CD4-positive, alpha-beta T cell treated with Interleukin-4 for 4 hours (primary cell): ENCODE measurements at regions not wholly inside any gene's neighbourhood (a gene's known extent, or its start where the extent isn't known, plus 50 kb on each side); places are given as distances from the start of the nearest gene placed in this dataset.

ENCODE experiments used
- DNase-seq: peaks from one replicate; pipeline ENCODE4 v3.0.0-alpha.2; 2020

DNA sequence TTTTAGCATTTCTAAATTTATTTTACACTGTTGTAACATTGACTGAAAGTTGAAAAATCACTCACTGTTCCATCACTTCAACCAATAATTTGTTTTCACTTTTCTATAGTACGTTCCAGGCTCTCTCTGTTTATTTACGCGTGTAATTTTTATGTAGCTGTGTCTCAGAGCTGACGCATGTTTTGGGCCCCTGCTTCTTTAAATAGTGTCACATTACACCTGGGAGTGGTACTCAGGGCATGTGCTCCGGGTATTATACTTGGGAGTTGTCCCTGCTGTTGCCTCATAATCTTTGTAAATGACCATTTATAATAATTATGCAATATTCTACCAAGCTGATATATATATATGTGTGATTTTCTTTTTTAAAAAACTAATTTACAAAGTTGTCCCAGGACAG, 132.8 kb upstream of the CPM start:
- DNase-seq = no peak

DNA sequence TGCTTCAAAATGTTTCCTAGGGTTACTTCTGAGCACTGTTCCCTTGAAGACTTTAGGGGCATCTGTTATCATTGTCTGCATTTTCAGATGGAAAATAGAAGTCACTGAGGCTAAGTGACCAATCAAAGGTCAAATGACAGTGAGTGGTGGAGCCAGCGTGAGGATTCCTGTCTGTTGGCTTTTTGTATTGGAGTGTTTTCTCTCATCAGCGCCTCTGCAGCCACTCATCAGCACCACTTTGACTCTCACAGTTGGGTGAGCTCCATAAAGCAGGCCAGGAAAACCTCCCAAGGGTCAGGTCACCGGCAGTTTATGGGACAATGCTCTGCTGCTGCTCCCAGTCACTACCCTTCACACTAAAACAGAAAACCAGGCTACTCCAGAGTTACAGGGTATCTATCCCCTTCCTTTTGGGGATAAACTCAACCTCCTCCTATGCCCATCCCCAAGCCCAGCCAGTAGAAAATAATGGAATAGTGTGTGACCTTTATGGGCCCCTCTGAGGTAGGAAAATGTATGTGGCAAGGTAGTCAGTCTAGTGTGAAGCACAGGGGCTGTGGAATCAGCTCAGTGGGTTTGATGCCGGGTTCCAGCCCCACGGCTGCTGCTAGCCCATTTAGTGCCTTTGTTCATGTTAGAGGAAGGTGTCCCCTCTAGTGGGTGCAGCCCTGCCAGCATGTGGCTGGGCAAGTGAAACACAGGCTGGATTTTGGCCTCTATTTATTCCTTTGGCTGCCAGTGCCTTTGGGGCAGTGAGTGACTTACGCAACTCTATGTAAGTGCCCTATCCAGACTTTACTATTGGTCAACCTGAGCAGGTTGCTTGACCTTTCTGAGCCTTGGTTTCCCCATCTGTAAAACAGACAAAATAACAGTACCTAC, 133.8 kb upstream of the CPM start:
- DNase-seq = no peak

DNA sequence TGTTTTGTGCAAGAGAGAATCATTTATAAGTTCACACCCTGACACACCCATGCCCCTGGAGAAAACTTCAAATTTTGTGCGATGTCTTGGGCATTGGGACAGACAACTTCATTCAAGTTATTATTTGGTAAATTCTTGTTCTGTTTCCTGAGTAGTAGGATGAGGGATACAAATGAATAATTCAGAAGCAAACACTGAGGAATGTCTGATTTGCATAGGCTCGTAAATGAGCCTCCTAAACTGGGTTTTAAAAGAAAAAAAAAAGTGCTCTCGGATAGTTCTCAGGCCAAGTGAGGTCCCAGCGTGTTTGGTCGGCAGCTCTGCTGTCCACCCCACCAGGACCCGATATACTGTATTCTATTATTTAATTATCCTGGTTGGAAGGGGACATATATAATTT, 134.7 kb upstream of the CPM start:
- DNase-seq = no peak

DNA sequence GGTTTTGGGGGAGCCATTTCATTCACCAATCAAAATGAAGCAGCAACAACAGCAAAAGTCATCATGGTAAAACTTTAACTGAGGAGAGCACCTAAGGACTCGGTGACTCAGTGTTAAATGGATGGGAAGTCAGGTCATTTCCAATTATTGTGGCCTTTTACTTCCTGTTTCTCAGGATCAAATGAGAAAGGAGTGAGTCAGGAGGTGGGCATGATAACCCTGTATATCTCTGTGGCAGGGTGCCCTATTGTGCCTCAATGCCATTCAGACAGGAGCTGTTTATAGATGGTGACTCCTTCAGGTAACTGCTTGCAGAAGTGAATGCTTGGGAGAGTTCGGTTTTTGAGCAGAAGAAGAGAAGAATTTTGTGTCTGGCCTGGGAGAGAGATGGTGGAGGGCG, 135.5 kb upstream of the CPM start:
- no peak for DNase-seq

DNA sequence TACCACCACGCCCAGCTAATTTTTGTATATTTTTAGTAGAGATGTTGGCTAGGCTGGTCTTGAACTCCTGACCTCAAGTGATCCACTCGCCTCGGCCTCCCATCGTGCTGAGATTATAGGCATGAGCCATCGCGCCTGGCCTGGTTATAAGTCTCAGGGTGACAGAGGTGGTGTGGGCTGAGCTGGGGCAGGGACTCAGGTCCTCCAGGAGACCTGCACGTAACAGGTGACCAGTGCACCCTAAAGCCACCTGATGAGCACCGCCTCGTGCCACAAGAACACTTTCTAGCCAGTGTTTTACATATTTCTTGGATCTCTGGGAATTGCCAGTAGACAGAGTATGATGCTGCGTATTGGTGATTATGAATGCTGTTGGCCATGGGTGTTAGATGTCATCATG, 136.5 kb upstream of the CPM start:
- DNase-seq = no peak

DNA sequence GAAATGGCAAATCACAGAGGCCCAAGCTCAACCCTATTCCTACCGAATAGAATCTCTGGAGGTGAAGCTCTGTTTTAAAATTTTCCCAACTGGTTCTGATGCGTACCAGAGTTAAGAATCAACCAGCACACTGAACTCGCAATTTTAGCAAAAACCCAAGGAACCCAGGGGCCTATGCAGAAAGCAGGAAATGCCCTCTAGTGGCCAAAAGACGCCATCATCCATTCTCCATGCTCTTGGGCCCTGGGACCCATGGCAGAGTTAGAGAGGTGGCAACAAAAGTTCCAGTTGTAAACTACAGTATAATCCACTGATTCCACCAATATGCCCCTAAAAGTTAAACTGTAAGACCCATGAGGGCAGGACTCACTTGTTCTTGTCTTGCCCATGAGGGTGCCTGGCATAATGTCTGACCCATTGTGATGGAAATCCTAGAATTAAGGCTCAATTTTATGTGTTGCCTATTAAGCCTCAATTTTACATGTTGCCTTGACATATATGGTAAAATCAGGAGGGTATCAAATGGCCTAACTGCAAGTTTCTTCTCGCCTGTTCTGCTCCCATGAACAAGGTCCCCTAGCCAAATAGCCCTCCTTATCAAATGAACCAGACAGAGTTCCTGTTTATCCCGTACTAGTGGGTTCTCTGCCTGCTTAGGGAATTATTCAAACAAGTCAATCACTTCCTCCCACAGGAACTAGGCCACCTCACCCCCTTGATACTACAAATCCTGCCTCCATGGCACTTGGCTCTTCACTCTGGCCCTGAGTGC, 137.5 kb upstream of the CPM start:
- peak; percentile 45 for DNase-seq

DNA sequence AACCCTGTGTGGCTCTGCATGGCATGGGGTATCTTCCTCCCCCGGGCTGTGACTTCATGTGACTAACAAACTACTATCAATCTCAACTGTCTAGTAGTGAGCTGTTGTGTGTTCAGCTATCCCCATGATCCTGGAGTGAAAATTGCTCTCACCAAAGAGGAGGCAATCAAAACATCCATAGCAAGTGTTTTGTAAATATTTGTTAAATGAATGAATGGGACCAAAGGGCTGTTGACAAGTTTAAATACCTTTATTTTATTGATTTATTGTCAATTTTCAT, 138.1 kb upstream of the CPM start:
- DNase-seq = no peak

DNA sequence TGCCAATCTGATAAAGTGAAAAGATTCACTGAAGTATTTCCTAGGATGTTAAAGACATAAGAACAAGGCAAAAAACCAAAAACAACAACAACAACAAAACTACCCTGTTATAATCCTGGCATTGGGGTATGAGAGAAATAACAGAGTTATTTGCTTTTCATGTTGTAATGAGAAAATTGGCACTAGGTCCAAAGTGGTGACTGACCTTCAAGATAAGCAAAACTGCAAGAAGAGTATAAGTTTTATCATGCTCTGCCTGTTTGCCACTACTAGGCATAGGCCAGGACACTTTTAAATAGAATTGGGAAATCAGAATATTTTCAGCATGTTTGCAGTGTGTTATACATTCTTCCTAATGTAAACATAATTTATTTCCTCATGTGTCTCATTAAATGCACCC, 140.1 kb upstream of the CPM start:
- DNase-seq = no peak

DNA sequence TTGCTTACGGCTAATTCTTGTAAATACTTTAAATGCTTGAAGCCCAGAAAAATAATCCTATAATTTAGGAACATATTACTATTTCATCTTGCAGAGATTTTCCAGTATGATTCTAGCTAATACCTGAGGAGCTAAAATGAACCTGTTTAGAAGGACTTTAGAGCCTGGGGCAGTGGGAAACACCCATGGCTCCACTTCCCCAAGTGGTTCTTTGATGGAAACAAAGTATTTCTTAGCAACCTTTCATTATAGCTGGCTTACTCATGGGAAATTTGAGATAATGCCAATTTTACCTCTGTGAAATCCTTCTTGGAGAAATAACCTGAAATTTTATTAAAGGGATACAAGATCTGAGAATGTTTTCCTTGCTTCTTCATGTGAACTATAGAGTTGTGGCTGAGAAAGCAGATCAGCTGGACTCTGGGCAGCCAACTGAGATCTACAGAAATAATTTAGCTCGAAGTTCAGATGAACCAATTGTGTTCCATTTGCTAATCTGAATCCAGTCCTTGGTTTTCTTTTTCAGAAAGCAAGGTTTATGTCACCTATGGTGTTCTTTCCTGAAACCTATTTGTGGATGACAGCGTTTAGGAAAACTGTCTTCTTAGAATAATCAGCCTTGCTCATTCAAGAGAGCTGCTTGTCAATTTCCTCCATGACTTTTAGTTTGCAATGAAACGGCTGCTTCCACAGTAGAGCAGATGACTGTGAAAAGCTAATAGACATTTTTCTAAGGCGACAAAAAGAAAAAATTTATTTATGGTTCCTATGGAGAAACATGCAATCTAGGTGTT, 141.8 kb upstream of the CPM start:
- no peak for DNase-seq

DNA sequence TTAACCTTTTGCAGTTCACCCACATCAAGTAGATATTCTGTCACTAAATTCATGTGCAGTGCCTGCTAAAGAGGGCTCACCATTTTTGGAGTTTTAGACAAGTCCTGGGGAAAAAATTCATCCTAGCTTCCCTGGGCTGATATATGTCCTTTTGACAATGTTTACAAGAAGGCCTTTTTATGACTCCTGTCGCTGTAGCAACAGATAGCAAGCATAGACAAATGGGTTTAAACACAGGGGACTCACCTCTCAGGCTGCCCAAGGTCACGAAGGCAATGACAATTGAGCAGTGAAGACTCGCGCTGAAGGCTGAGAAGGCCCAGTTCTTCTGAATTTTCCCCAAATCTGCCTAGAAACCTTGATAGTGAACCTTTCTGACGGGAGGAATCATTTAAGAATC, 150.7 kb upstream of the CPM start:
- no peak for DNase-seq

DNA sequence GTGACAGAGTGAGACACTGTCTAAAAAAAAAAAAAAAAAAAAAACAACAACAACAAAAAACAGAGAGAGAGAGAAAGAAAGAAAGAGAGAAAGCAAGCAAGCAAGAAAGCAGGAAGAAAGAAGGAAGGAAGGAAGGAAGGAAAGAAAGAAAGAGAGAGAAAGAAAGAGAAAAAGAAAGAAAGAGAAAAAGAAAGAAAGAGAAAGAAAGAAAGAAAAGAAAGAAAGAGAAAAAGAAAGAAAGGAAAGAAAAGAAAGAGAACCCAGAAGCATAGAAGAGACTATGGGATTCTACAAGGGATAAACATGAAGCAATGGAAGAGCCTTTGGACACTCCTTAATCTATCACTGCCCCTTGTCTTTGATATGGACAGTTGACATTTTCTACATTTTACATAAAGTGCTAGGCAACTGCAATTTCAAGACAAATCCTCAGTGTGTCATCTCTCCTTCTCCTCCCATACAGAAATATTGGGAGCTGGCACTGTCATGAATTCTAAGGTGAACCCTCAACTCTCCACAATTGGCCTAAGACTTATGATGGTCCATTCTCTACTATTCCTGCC, 151.9 kb upstream of the CPM start:
- DNase-seq = no peak

DNA sequence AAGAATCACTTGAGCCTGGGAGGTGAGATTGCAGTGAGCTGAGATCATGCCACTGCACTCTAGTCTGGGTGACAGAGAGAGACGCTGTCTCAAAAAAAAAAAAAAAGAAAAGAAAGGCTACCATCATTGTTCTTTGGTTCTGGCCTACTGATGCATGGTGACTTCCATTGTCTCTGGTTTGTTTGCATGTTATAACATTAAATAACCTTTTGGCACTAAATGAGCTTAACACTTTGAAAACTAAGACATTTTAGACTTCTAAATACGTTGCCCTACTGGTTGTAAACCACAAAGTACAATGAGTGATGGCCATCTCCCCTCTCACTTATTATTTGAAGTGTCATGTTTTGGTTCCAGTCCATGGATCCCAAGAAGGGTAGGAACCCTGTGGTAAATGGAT, 152.9 kb upstream of the CPM start:
- DNase-seq = no peak

DNA sequence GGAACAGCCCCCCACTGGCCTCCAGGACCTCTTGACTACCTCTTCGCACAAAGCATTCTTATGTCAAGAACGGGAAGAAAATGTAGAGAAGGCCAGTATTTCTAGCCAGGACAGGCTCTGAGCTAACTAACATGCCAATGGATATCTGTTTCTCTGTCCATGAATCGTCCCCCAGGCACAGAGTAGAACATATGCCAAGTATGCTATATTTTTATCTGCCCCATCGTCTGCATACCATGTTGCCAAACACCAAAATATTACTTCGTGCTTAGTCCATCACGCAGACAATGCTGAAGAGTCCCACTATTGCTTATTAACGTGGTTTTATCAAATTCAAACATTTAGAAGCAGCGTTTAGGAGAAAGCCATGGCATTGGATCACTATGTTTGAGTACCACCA, 151.4 kb upstream of the CPSF6 start:
- no peak for DNase-seq

DNA sequence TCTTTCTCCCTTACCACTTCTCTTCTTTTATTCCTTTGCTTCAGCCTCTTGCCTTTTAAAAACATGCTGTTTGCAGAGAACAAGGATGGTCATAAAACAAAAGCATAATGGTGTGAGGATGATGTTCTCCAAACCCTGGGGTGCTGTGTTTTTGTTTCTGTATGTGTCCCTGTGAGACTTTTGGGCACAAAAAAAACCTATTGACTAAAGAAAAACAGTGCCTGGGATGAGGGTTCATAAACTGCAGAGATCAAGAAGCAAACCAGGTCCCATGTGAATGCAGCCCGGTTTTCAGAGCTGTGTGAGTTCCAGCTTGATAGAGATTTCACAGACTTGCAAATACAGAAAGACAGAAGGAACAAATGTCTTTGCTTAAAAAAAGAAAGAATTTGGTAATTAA, 148.6 kb upstream of the CPSF6 start:
- DNase-seq = no peak

DNA sequence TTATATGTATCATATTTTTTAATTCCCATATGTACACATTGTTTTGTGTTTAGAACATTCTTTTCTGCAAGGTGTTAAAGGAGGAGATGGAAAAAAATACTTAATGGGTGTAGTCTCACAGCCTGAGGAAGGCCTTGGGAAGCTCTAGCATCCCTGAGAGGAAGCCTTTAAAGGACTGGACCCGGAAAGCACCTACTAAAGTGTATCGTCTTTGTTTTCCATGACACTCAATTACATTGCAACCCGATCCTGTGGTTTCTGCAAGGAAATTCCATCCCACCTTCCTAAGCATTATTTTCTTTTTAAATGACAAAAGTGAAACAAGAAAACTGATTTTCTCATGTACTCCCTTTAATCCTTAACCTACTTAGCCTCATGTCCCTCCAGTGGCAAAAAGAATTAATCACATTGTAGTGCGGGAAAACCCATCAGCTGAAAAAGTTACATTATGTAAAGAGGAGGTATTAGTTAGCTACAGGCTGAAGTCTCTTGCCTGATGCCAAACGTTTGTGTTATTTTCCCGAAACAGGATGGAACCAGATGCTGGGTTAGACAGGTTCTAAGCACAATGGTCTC, 147.8 kb upstream of the CPSF6 start:
- no peak for DNase-seq

DNA sequence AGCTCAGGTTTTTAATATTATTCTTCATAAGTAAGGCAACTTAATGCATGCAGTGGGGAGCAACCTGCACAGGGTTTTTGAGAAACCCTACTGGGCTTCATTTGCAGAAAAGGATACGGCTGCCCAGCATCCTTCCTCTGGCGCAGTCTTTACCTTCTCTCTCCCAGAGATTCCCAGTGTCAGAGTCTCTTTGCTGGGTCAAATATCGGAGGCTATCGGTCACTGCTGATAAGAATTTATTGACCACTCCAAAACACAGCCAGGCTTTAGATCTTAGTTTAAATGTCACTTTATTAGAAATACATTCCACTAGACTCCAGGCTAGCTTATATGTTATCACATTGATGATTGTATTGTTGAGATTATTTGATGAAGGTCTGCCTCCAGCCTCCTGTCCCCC, 147.2 kb upstream of the CPSF6 start:
- no peak for DNase-seq

DNA sequence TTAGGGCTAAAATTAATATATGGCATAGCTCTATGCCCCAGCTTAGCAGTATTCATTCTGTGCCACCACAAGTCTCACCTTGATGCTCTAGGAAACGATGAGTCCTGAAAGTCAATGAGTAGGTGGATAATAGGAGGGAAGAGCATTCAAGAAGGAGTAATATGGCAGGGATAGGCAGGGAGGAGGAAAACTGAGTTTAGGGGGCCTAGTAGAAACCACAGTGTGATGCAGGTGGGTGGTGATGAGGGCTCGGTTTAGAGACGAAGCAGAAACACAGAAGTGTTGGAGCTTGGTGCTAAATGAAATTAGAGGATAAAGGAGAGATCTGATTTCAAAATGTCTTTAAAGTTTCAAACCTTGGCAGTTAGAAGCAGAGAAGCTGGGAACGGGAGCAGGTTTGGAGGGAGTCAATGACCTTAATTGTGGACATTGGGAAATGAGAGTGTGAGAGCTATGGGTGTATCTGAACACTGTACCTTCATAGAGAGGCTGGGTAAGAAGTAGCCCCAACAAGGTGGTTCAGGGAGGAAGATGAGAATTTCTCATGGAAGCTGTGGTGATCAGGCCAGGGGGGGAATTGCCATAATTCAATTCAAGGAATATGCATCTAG, 144.7 kb upstream of the CPSF6 start:
- DNase-seq = no peak

DNA sequence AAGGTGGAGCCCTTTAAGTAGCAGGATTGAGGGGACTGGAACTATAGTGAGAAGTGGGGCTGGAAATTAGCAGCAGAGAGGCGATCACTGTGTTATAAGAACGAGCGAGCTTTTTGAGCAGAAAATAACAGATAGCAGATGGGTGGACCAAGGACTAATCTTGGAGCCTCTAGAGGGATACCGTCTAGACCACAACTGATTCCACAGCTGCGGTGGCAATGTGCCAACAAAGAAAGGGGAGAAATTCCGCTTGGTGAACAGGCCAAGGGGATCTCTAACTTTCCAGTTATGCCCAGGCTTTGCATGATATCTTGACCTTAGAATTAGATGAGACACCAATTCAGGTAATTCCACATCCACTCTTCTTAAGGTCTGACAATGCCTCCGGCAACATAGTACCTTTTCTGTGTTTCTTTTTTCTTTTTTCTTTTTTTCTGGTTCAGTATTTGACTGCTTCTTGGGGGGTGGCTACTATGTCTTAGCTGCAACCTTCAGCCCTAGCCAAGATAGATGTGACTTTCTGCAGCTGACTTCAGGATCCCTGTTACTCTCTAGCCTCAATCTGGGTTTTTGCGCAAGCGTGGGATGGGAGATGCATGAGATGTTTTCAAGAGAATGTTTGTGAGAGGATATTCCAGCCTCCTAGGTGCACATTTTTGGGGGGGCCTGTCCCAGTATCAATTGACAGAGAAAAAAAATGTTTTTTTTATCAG, 143.4 kb upstream of the CPSF6 start:
- DNase-seq = no peak

DNA sequence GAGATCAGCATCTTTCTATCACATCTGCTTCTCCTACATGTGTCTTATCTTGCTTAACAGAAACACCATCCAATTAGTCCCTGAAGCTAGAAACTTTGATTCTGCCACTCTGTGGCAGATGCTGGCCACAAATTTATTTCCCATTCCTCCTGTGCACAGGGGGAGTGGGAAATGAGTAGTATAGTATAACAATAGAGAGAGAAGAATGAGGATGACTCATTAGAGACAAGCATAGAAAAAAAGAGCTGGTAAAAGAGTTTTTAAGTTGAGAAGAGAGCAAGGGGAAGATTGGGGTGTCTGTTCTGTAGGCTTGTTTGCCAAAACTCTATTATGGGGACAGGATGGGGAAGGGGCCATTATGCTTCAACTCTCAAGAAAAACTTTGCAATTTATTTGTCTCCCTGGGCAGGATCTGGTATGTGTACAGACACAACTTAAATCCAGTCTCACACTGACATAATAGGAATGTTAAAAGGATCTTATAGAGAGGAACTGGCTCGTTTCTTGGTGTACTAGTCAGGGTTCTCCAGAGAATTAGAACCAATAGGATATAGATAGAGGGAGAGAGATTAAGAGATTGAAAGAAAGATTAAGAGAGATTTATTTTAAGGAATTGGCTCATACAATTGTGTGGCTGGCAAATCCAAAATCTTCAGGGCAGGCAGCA, 142.6 kb upstream of the CPSF6 start:
- DNase-seq = no peak

DNA sequence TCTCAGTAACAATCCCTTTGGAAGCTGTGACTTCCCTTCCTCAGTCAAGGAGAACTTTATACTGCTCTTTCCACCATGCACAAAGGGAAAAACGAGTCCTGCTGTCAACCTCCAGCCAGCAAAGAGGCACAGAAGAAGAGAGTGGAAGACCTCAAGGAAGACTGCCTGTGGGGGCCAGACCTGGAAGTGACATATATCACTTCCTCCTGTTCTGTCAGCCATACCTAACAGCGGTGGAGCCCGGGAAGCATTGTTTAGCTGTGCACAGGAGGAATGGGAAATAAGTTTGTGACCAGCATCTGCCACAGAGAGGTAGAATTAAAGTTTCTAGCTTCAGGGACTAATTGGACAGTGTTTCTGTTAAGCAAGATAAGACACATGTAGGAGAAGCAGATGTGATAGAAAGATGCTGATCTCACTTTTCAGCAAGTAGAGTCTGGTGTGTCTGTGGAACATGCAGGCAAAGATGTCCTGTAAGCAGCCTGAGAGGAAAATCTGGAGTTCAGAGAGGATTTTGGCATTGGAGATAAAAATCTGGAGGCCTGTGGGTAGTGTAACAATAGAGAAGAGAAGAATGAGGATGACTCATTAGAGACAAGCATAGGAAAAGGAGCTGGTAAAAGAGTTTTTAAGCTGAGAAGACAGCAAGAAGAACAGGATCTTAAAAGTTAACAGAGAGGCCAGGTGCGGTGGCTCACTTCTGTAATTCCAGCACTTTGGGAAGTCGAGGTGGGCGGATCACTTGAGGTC, 141.6 kb upstream of the CPSF6 start:
- DNase-seq = no peak
